Activated gamma-delta T cell treated with anti-CD3 and anti-CD28 coated beads, Interleukin-2, amount 50 U/mL, for 16 hours (primary cell): ENCODE measurements at regions not wholly inside any gene's neighbourhood (a gene's known extent, or its start where the extent isn't known, plus 50 kb on each side); places are given as distances from the start of the nearest gene placed in this dataset.

ENCODE experiments used
- DNase-seq: peaks from one replicate; pipeline ENCODE4 v3.0.0-alpha.2; 2020; ENCODE audit warnings: low read depth

- no peak for DNase-seq
Observed at GRCh38 chr2:199025146-199025545, 432.6 kb downstream of the SATB2 start.

GRCh38 chr2:199024224-199024623 is 433.5 kb downstream of the SATB2 start:
- no peak for DNase-seq

- DNase-seq = no peak
Observed at GRCh38 chr2:199019898-199020507, 437.7 kb downstream of the SATB2 start.

- DNase-seq = no peak
Observed at GRCh38 chr2:199018826-199019225, 438.9 kb downstream of the SATB2 start.

GRCh38 chr2:199015072-199015471 is 442.7 kb downstream of the SATB2 start:
- DNase-seq = no peak

- DNase-seq = no peak
Observed at GRCh38 chr2:199014226-199014625, 443.5 kb downstream of the SATB2 start.

GRCh38 chr2:199011908-199012307 is 445.8 kb downstream of the SATB2 start:
- no peak for DNase-seq

GRCh38 chr2:198994678-198995077 is 463.1 kb downstream of the SATB2 start:
- no peak for DNase-seq

- DNase-seq = no peak
Observed at GRCh38 chr2:198991431-198991830, 466.3 kb downstream of the SATB2 start.

GRCh38 chr2:198975779-198976178 is 482.0 kb downstream of the SATB2 start:
- DNase-seq = no peak

- no peak for DNase-seq
Observed at GRCh38 chr2:198973785-198974184, 484.0 kb downstream of the SATB2 start.

GRCh38 chr2:198973181-198973580 is 484.6 kb downstream of the SATB2 start:
- no peak for DNase-seq

- no peak for DNase-seq
Observed at GRCh38 chr2:198968545-198968944, 489.2 kb downstream of the SATB2 start.

- DNase-seq = no peak
Observed at GRCh38 chr2:198966269-198966668, 491.5 kb downstream of the SATB2 start.

GRCh38 chr2:198961547-198961946 is 496.2 kb downstream of the SATB2 start:
- no peak for DNase-seq

- DNase-seq = no peak
Observed at GRCh38 chr2:198957181-198957580, 500.6 kb downstream of the SATB2 start.

- DNase-seq = no peak
Observed at GRCh38 chr2:198953328-198953727, 504.4 kb downstream of the SATB2 start.

- DNase-seq = no peak
Observed at GRCh38 chr2:198950803-198951202, 506.9 kb downstream of the SATB2 start.

- no peak for DNase-seq
Observed at GRCh38 chr2:198945496-198945895, 512.2 kb downstream of the SATB2 start.

- DNase-seq = no peak
Observed at GRCh38 chr2:198930170-198930569, 527.6 kb downstream of the SATB2 start.

GRCh38 chr2:198928026-198928425 is 529.7 kb downstream of the SATB2 start:
- no peak for DNase-seq

- DNase-seq = no peak
Observed at GRCh38 chr2:198917926-198918720, 539.6 kb downstream of the SATB2 start.

- DNase-seq = no peak
Observed at GRCh38 chr2:198917275-198917674, 540.5 kb downstream of the SATB2 start.
